H1 (cell line): ENCODE measurements at regions not wholly inside any gene's neighbourhood (a gene's known extent, or its start where the extent isn't known, plus 50 kb on each side); places are given as distances from the start of the nearest gene placed in this dataset.

Experiments
- BCL11A ChIP-seq, 2 experiments: IDR thresholded peaks; one replicate each; pipeline ENCODE4 v1.6.1; 2011; ENCODE audit warnings: low read depth in 2 of 2, low read length in 2 of 2, mild to moderate bottlenecking in 2 of 2
- EZH2 ChIP-seq: fragments of 200-600 bp; sonication (generic); IDR thresholded peaks from 2 replicates; pipeline ENCODE4 v1.7.1; 2012; ENCODE audit warnings: low read depth, mild to moderate bottlenecking, moderate library complexity, low read length, inconsistent platforms; ENCODE audit not compliant: severe bottlenecking
- HDAC2 ChIP-seq, 2 experiments: fragments of 300-600 bp in 1 of 2; sonication (generic) in 1 of 2; IDR thresholded peaks; 2 replicates each; pipeline ENCODE4 v1.6.1; 2011 to 2012; ENCODE audit warnings: low read depth in 2 of 2, low read length in 2 of 2, mild to moderate bottlenecking in 2 of 2, moderate library complexity in 2 of 2, borderline replicate concordance in 1 of 2, inconsistent platforms in 1 of 2
- JUN ChIP-seq: IDR thresholded peaks from 2 replicates; pipeline ENCODE4 v1.6.1; 2011; ENCODE audit warnings: low read depth, mild to moderate bottlenecking, improper control_type of control experiment, low read length
- POLR2A ChIP-seq, 2 experiments: IDR thresholded peaks; 1 replicate in 1 of 2; 2 replicates in 1 of 2; pipeline ENCODE4 v1.6.1; 2011; ENCODE audit warnings: low read depth in 2 of 2, low read length in 2 of 2, mild to moderate bottlenecking in 2 of 2; ENCODE audit errors: control extremely low read depth in 1 of 2
- POLR2AphosphoS5 ChIP-seq: IDR thresholded peaks from 2 replicates; pipeline ENCODE4 v1.6.1; 2011; ENCODE audit warnings: low read depth, low read length
- RFX5 ChIP-seq: IDR thresholded peaks from 2 replicates; pipeline ENCODE4 v1.6.1; 2011; ENCODE audit warnings: low read depth, low read length, improper control_type of control experiment, borderline replicate concordance
- SIN3A ChIP-seq, 2 experiments: IDR thresholded peaks in 1 of 2; conservative IDR thresholded peaks in 1 of 2; 2 replicates each; pipeline ENCODE4 v1.6.1; 2011 to 2012; ENCODE audit warnings: low read length in 2 of 2, improper control_type of control experiment in 1 of 2, low read depth in 1 of 2, mild to moderate bottlenecking in 1 of 2
- TAF1 ChIP-seq: IDR thresholded peaks from 2 replicates; pipeline ENCODE4 v1.6.1; 2011; ENCODE audit warnings: mild to moderate bottlenecking, low read depth, low read length
- TBP ChIP-seq: IDR thresholded peaks from 2 replicates; pipeline ENCODE4 v1.6.1; 2011; ENCODE audit warnings: low read depth, low read length, improper control_type of control experiment
- TF ChIP-seq, protein P1 (sequence below), 3 experiments: IDR thresholded peaks; 1 replicate in 2 of 3; 2 replicates in 1 of 3; pipeline versions ENCODE4 v1.5.1 to v1.6.1; 2011; ENCODE audit warnings: low read length in 3 of 3, mild to moderate bottlenecking in 3 of 3, inconsistent platforms in 2 of 3, low read depth in 1 of 3, moderate library complexity in 1 of 3; ENCODE audit not compliant: insufficient read depth in 1 of 3; ENCODE audit errors: control extremely low read depth in 1 of 3

DNA sequence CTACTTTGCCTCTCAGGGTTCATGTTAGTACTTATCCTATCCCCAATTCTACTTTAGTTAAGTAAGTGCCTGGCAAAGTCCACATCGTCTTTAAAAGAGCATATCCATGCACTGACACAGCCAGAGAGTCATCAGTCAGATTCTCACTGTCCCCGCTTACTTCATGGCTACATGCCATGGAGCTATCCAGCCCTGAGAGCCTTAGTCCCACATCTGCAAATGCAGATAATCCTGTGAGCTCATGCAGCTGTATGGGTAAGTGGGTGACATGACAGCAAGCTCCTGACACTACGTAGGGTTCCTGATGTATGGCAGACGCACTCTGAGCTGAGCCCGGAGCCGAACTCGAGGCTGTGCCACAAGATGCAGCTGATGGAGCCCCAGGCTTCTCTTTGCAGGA, 661.5 kb downstream of the LIG4 start:
- TF ChIP-seq BCL11A (IDR thresholded peaks at IDR 0.05; ENCODE audit: low read depth in 2 of 2, low read length in 2 of 2) = no peak
- no peak for TF ChIP-seq POLR2A (IDR thresholded peaks at IDR 0.05; ENCODE audit: control extremely low read depth in 1 of 2, low read depth in 2 of 2, low read length in 2 of 2)
- no peak for TF ChIP-seq HDAC2 (IDR thresholded peaks at IDR 0.05; ENCODE audit: borderline replicate concordance in 1 of 2, low read depth in 2 of 2, low read length in 2 of 2)
- TF ChIP-seq, protein P1, sequence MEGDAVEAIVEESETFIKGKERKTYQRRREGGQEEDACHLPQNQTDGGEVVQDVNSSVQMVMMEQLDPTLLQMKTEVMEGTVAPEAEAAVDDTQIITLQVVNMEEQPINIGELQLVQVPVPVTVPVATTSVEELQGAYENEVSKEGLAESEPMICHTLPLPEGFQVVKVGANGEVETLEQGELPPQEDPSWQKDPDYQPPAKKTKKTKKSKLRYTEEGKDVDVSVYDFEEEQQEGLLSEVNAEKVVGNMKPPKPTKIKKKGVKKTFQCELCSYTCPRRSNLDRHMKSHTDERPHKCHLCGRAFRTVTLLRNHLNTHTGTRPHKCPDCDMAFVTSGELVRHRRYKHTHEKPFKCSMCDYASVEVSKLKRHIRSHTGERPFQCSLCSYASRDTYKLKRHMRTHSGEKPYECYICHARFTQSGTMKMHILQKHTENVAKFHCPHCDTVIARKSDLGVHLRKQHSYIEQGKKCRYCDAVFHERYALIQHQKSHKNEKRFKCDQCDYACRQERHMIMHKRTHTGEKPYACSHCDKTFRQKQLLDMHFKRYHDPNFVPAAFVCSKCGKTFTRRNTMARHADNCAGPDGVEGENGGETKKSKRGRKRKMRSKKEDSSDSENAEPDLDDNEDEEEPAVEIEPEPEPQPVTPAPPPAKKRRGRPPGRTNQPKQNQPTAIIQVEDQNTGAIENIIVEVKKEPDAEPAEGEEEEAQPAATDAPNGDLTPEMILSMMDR (IDR thresholded peaks at IDR 0.05; ENCODE audit: control extremely low read depth in 1 of 3, insufficient read depth in 1 of 3, low read depth in 1 of 3, low read length in 3 of 3) = no peak
- no peak for TF ChIP-seq EZH2
- TF ChIP-seq POLR2AphosphoS5 = no peak
- TF ChIP-seq TAF1 = no peak
- TF ChIP-seq SIN3A (conservative IDR thresholded peaks at IDR 0.05 in 1 of 2, IDR thresholded peaks at IDR 0.05 in 1 of 2; ENCODE audit: low read depth in 1 of 2, low read length in 2 of 2) = no peak
- TF ChIP-seq TBP = no peak
- no peak for TF ChIP-seq JUN
- TF ChIP-seq RFX5 = no peak
